OCI-LY1 (cell line): ENCODE measurements at regions not wholly inside any gene's neighbourhood (a gene's known extent, or its start where the extent isn't known, plus 50 kb on each side); places are given as distances from the start of the nearest gene placed in this dataset.

Experiments used
- H2AFZ ChIP-seq: fragments of 200-600 bp; sonication (generic), shearing (Covaris generic); 2 replicates; pipeline ENCODE4 v1.6.0; 2014; ENCODE audit warnings: antibody characterized with exemption, mild to moderate bottlenecking, low read length
- H3F3A ChIP-seq: fragments of 200-600 bp; sonication (generic), shearing (Covaris generic); 2 replicates; pipeline ENCODE4 v1.6.0; 2014; ENCODE audit warnings: mild to moderate bottlenecking, antibody characterized with exemption, low read length, moderate library complexity; ENCODE audit not compliant: insufficient read depth
- H3K27ac ChIP-seq: fragments of 200-600 bp; sonication (generic); 2 replicates; pipeline ENCODE4 v1.5.1; 2014; ENCODE audit warnings: low read length, mixed run types, mild to moderate bottlenecking, low read depth; ENCODE audit not compliant: poor library complexity, severe bottlenecking
- H3K27me3 ChIP-seq: fragments of 200-600 bp; sonication (generic); 2 replicates; pipeline ENCODE4 v1.6.0; 2014; ENCODE audit warnings: antibody characterized with exemption, mild to moderate bottlenecking, low read length, moderate library complexity; ENCODE audit not compliant: insufficient read depth
- H3K36me3 ChIP-seq: fragments of 200-600 bp; sonication (generic); 2 replicates; pipeline ENCODE4 v1.6.1; 2014; ENCODE audit warnings: mild to moderate bottlenecking, antibody characterized with exemption, low read length, moderate library complexity, mixed read lengths; ENCODE audit not compliant: insufficient read depth
- H3K4me1 ChIP-seq: fragments of 200-600 bp; sonication (generic); 2 replicates; pipeline ENCODE4 v1.5.1; 2014; ENCODE audit warnings: mild to moderate bottlenecking, low read length, moderate library complexity; ENCODE audit not compliant: insufficient read depth, severe bottlenecking
- H3K4me2 ChIP-seq: fragments of 200-600 bp; sonication (generic), shearing (Covaris generic); 2 replicates; pipeline ENCODE4 v1.6.1; 2014; ENCODE audit warnings: low read length
- H3K4me3 ChIP-seq: fragments of 200-600 bp; sonication (generic); 2 replicates; pipeline ENCODE4 v1.5.1; 2014; ENCODE audit warnings: low read length, low read depth, mild to moderate bottlenecking, mixed read lengths; ENCODE audit not compliant: poor library complexity, severe bottlenecking
- H3K79me2 ChIP-seq: fragments of 200-600 bp; shearing (Covaris generic); 2 replicates; pipeline ENCODE4 v1.6.1; 2016; ENCODE audit warnings: mixed run types, low read length, mixed read lengths; ENCODE audit not compliant: insufficient read depth
- H3K9ac ChIP-seq: fragments of 200-600 bp; sonication (generic), shearing (Covaris generic); 2 replicates; pipeline ENCODE4 v1.6.1; 2014; ENCODE audit warnings: mild to moderate bottlenecking, low read length, mixed read lengths
- H3K9me2 ChIP-seq: fragments of 200-600 bp; sonication (generic), shearing (Covaris generic); 2 replicates; pipeline ENCODE4 v1.6.1; 2014; ENCODE audit warnings: low read depth, mild to moderate bottlenecking, low read length, mixed read lengths
- H3K9me3 ChIP-seq: fragments of 200-600 bp; shearing (Covaris generic); 2 replicates; pipeline ENCODE4 v1.6.1; 2014; ENCODE audit warnings: low read length, mixed read lengths
- H4K20me1 ChIP-seq: fragments of 200-600 bp; sonication (generic), shearing (Covaris generic); 2 replicates; pipeline ENCODE4 v1.6.0; 2016; ENCODE audit warnings: mild to moderate bottlenecking, low read length; ENCODE audit not compliant: insufficient read depth
- EZH2 ChIP-seq: fragments of 200-600 bp; sonication (generic), shearing (Covaris generic); IDR thresholded peaks from 2 replicates; pipeline ENCODE4 v1.8.0; 2017; ENCODE audit warnings: borderline replicate concordance, mixed run types, mild to moderate bottlenecking, antibody characterized with exemption, low read length, moderate library complexity, mixed read lengths
- TF ChIP-seq, protein P1 (sequence below): fragments of 200-600 bp; sonication (generic), shearing (Covaris generic); IDR thresholded peaks from 2 replicates; pipeline ENCODE4 v1.5.1; 2017; ENCODE audit warnings: mild to moderate bottlenecking, antibody characterized with exemption, low read length, moderate library complexity, mixed read lengths

- no peaks in the 10 kb centered on the region for H4K20me1 ChIP-seq
- no peaks in the 10 kb centered on the region for H3K4me1 ChIP-seq
- H3K36me3 ChIP-seq, result no peaks in the 10 kb centered on the region
- no peaks in the 10 kb centered on the region for H3F3A ChIP-seq
- H3K79me2 ChIP-seq, result no peaks in the 10 kb centered on the region
- H3K27ac ChIP-seq, result no peak overlapping the region
- H3K4me2 ChIP-seq, result no peak overlapping the region
- H3K9me2 ChIP-seq, result no peaks in the 10 kb centered on the region
- H3K9ac ChIP-seq, result no peak overlapping the region
- H3K4me3 ChIP-seq, result no peak overlapping the region
- TF ChIP-seq, protein P1, sequence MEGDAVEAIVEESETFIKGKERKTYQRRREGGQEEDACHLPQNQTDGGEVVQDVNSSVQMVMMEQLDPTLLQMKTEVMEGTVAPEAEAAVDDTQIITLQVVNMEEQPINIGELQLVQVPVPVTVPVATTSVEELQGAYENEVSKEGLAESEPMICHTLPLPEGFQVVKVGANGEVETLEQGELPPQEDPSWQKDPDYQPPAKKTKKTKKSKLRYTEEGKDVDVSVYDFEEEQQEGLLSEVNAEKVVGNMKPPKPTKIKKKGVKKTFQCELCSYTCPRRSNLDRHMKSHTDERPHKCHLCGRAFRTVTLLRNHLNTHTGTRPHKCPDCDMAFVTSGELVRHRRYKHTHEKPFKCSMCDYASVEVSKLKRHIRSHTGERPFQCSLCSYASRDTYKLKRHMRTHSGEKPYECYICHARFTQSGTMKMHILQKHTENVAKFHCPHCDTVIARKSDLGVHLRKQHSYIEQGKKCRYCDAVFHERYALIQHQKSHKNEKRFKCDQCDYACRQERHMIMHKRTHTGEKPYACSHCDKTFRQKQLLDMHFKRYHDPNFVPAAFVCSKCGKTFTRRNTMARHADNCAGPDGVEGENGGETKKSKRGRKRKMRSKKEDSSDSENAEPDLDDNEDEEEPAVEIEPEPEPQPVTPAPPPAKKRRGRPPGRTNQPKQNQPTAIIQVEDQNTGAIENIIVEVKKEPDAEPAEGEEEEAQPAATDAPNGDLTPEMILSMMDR, result no peak
- no peak for TF ChIP-seq EZH2
- no peaks in the 10 kb centered on the region for H3K27me3 ChIP-seq
- no peak overlapping the region for H2AFZ ChIP-seq
- H3K9me3 ChIP-seq, result no peaks in the 10 kb centered on the region
These were observed 545.9 kb upstream of the PTPRD start for GRCh38 chr9:11158676-11159075.

- Histone ChIP-seq H3K79me2 (no peaks in the 10 kb centered on the region), H2AFZ (no peak overlapping the region), H3K4me1 (no peaks in the 10 kb centered on the region), H3K4me3 (no peak overlapping the region), H3K9me3 (no peaks in the 10 kb centered on the region), H3K27ac (no peak overlapping the region), H3K9me2 (no peaks in the 10 kb centered on the region), H3K4me2 (no peak overlapping the region), H3K36me3 (no peaks in the 10 kb centered on the region), H3K27me3 (no peaks in the 10 kb centered on the region), H3F3A (no peaks in the 10 kb centered on the region), H4K20me1 (no peaks in the 10 kb centered on the region), H3K9ac (no peak overlapping the region)
- no peak for TF ChIP-seq EZH2
- TF ChIP-seq, protein P1, result no peak
These were observed 546.6 kb upstream of the PTPRD start for GRCh38 chr9:11159318-11159862.

GRCh38 chr9:11163843-11164242 is 551.0 kb upstream of the PTPRD start:
- Histone ChIP-seq H3F3A (no peaks in the 10 kb centered on the region), H3K27me3 (no peaks in the 10 kb centered on the region), H3K27ac (no peak overlapping the region), H3K9me3 (no peaks in the 10 kb centered on the region), H3K79me2 (no peaks in the 10 kb centered on the region), H4K20me1 (no peaks in the 10 kb centered on the region), H2AFZ (no peak overlapping the region), H3K36me3 (no peaks in the 10 kb centered on the region), H3K4me2 (no peak overlapping the region), H3K9me2 (no peaks in the 10 kb centered on the region), H3K9ac (no peak overlapping the region), H3K4me3 (no peak overlapping the region), H3K4me1 (no peaks in the 10 kb centered on the region)
- TF ChIP-seq, protein P1, result no peak
- no peak for TF ChIP-seq EZH2
